ENCODE measurements at regions not wholly inside any gene's neighbourhood (a gene's known extent, or its start where the extent isn't known, plus 50 kb on each side); places are given as distances from the start of the nearest gene placed in this dataset.

DNA sequence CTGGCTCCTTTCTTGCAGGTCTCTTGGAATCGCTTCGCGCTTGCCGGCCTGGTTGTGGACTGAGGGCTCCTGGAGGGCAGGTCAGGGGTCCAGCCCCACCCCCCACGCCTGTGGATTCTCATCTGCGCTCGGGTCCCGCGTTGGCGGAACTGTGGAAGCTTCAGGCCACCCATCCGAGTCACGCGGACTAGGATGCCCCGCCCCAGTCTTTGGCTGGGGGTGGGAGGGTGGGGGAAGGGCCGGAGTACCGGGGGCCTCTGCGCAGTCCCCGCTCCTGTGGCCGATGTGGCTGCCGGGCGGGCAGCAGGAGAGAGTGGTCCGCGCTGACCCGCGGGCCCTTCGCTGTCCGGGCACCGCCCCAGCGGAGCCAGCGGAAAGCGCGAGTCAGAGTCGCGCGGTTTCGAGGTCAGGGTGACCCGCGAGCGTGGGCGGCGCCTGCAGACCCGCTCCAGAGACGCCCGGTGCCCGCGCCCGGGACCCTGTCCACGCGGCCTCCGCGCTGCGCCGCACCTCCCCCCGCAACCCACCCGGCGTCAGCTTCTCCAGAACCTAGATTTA is 114.2 kb downstream of the KLF13 start:
- no peaks in the 10 kb centered on the region for H3K4me1 ChIP-seq (ENCODE audit: control insufficient read depth, insufficient read depth, low read length)
- H3K36me3 ChIP-seq (ENCODE audit: control insufficient read depth, insufficient read depth, low read length), result no peaks in the 10 kb centered on the region
- H3K27ac ChIP-seq (ENCODE audit: insufficient read depth, low read depth, low read length, poor library complexity, severe bottlenecking), result no peak overlapping the region
- H3K27me3 ChIP-seq (ENCODE audit: control insufficient read depth, insufficient read depth, low read length, poor library complexity, severe bottlenecking), result peaks cover 27% of the 10 kb centered on the region
- WGBS, 2 experiments, result 7 to 8% methylated on average over 56 of the region's 56 CpGs
- H3K9me3 ChIP-seq (ENCODE audit: control insufficient read depth, low read length), result no peaks in the 10 kb centered on the region
- peak overlapping the region; percentile 43 for H3K4me3 ChIP-seq (ENCODE audit: insufficient read depth, low read depth, low read length)

DNA sequence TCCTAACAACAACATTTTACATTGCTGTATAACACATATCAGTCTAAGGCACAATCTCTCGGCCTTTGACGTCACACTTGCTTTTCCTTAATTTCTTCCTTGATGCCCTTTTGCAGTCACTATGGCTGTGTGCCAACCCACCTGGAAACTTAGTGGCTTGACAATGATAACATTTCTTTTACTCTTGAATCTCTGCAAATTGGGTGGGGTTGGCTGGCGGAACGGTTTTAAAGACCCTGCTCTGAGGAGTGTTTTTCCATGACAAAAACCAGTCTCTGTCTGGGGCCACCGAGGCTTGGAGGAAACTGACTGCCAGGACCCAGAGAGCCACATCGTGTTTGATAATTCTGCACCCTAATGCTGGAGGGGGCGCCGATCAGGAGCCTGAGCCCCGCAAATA is 115.6 kb downstream of the KLF13 start:
- 67 to 71% methylated on average over 9 of the region's 9 CpGs for WGBS, 2 experiments
- Histone ChIP-seq H3K4me3 (ENCODE audit: insufficient read depth, low read depth, low read length) (no peak overlapping the region), H3K36me3 (ENCODE audit: control insufficient read depth, insufficient read depth, low read length) (no peaks in the 10 kb centered on the region), H3K4me1 (ENCODE audit: control insufficient read depth, insufficient read depth, low read length) (no peaks in the 10 kb centered on the region), H3K27ac (ENCODE audit: insufficient read depth, low read depth, low read length, poor library complexity, severe bottlenecking) (no peak overlapping the region), H3K9me3 (ENCODE audit: control insufficient read depth, low read length) (no peaks in the 10 kb centered on the region), H3K27me3 (ENCODE audit: control insufficient read depth, insufficient read depth, low read length, poor library complexity, severe bottlenecking) (peaks cover 27% of the 10 kb centered on the region)

DNA sequence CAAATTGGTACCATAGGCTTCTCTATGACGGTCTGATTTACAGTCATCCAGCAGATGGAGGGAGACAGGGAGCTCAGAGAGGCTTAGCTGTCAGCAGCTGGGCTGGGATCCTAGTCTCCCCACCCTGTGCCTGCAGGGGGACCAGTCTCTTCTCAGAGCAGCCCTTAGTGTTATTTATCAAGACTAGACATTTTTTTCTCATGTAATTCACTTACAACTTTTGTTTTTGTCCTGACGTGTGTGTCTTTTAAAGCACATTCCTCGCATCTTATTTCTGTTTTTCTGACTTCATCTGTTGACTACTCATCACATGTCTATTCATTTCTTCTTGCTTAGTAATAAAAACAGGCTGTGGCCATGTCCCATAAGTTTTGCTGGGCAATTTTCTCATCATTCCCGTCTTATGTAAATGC is 116.1 kb downstream of the KLF13 start:
- no peak overlapping the region for H3K27ac ChIP-seq (ENCODE audit: insufficient read depth, low read depth, low read length, poor library complexity, severe bottlenecking)
- H3K9me3 ChIP-seq (ENCODE audit: control insufficient read depth, low read length), result no peaks in the 10 kb centered on the region
- H3K27me3 ChIP-seq (ENCODE audit: control insufficient read depth, insufficient read depth, low read length, poor library complexity, severe bottlenecking), result peaks cover 27% of the 10 kb centered on the region
- 66 to 71% methylated on average over 4 of the region's 4 CpGs for WGBS, 2 experiments
- no peaks in the 10 kb centered on the region for H3K36me3 ChIP-seq (ENCODE audit: control insufficient read depth, insufficient read depth, low read length)
- H3K4me3 ChIP-seq (ENCODE audit: insufficient read depth, low read depth, low read length), result no peak overlapping the region
- no peaks in the 10 kb centered on the region for H3K4me1 ChIP-seq (ENCODE audit: control insufficient read depth, insufficient read depth, low read length)

DNA sequence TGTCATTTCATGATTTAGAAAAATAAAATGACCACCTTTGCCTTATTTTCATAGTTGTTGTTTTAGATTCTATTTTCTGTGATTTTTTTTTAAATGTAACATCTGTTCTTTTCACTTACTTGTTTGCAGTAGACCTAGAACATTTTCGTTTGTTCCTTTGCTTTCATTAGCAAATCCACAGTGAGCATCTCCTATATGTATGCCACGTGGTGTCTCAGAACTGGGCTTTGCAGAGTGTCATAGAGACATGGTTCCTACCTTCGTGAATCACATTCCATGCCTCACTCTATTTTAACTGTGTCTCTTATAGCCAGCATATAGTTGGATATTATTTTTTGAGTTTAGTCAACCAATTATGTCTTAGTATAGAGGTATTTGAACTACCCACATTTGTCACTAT is 118.2 kb downstream of the KLF13 start:
- peaks cover 27% of the 10 kb centered on the region for H3K27me3 ChIP-seq (ENCODE audit: control insufficient read depth, insufficient read depth, low read length, poor library complexity, severe bottlenecking)
- WGBS, 2 experiments, result 83 to 87% methylated on average over 2 to 3 of the region's 3 CpGs

DNA sequence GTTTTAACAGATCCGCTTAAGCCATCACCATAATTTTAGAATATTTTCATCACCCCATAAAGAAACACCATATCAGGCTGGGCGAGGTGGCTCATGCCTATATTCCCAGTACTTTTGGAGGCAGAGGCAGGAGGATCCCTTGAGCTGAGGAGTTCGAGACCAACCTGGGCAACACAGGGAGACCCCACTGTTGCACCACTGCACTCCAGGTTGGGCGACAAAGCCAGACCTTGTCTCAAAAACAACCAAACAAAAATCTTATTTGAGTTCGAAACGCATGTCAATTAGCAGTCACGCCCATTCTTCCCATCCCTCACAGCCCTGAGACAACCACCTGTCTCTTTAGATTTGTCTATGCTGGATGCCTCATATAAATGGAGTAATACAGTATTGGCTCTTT is 119.9 kb downstream of the KLF13 start:
- peaks cover 12% of the 10 kb centered on the region for H3K27me3 ChIP-seq (ENCODE audit: control insufficient read depth, insufficient read depth, low read length, poor library complexity, severe bottlenecking)
- H3K27ac ChIP-seq (ENCODE audit: insufficient read depth, low read depth, low read length, poor library complexity, severe bottlenecking), result no peak overlapping the region
- H3K36me3 ChIP-seq (ENCODE audit: control insufficient read depth, insufficient read depth, low read length), result no peaks in the 10 kb centered on the region
- WGBS, 2 experiments, result 92 to 93% methylated on average over 7 of the region's 7 CpGs
- no peaks in the 10 kb centered on the region for H3K9me3 ChIP-seq (ENCODE audit: control insufficient read depth, low read length)
- no peaks in the 10 kb centered on the region for H3K4me1 ChIP-seq (ENCODE audit: control insufficient read depth, insufficient read depth, low read length)
- no peak overlapping the region for H3K4me3 ChIP-seq (ENCODE audit: insufficient read depth, low read depth, low read length)

More for the DNA sequence above, 118.2 kb downstream of the KLF13 start:
- Histone ChIP-seq H3K9me3 (ENCODE audit: control insufficient read depth, low read length) (no peaks in the 10 kb centered on the region), H3K4me1 (ENCODE audit: control insufficient read depth, insufficient read depth, low read length) (no peaks in the 10 kb centered on the region), H3K4me3 (ENCODE audit: insufficient read depth, low read depth, low read length) (no peak overlapping the region), H3K36me3 (ENCODE audit: control insufficient read depth, insufficient read depth, low read length) (no peaks in the 10 kb centered on the region), H3K27ac (ENCODE audit: insufficient read depth, low read depth, low read length, poor library complexity, severe bottlenecking) (no peak overlapping the region)

DNA sequence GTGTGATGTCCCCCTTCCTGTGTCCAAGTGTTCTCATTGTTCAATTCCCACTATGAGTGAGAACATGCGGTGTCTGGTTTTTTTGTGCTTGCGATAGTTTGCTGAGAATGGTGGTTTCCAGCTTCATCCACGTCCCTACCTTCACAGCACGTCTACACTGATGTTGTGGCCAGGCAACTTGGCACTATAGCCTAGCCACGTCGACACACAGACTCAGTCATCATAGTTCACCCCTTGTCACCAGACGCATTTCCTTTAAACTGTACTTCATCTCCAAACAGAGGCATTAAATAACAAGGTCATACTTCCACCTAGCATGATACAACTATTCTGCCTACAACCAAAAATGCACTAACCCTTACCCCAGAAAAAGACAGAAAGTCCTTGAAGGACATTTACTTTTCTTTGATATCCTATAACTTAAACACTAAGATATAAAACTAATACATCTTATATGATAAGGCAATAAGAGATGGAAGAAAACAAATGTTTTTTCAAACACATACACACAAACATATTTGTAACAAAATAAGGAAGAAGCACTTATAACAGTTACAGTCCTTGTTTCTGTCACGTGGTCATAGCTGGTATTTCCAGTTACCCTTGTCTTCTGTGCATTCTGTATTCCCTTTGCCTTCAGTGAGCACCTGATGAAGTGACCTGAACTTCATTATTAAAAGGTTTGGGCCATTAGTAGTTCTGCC is 121.4 kb downstream of the KLF13 start:
- no peaks in the 10 kb centered on the region for H3K36me3 ChIP-seq (ENCODE audit: control insufficient read depth, insufficient read depth, low read length)
- H3K27ac ChIP-seq (ENCODE audit: insufficient read depth, low read depth, low read length, poor library complexity, severe bottlenecking), result no peak overlapping the region
- no peaks in the 10 kb centered on the region for H3K27me3 ChIP-seq (ENCODE audit: control insufficient read depth, insufficient read depth, low read length, poor library complexity, severe bottlenecking)
- H3K4me3 ChIP-seq (ENCODE audit: insufficient read depth, low read depth, low read length), result no peak overlapping the region
- H3K4me1 ChIP-seq (ENCODE audit: control insufficient read depth, insufficient read depth, low read length), result no peaks in the 10 kb centered on the region
- 93 to 94% methylated on average over 8 of the region's 8 CpGs for WGBS, 2 experiments
- H3K9me3 ChIP-seq (ENCODE audit: control insufficient read depth, low read length), result no peaks in the 10 kb centered on the region

DNA sequence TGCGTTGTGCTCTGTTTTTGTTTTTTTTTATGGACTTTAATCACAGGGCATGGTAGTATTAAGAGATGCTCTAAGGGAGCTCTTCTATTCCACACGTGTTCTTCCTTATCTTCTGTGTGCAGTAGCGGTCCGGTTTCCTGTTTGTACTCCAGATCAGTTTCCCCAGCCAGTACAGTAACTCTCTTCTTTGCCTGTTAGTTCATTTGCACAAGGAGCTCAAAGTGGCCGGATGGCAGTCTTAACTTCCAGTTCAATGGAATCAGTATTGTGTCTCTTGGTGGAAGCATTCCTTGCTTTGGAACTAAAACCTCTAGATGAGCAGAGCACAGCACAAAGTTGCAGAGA is 122.0 kb downstream of the KLF13 start:
- Histone ChIP-seq H3K36me3 (ENCODE audit: control insufficient read depth, insufficient read depth, low read length) (no peaks in the 10 kb centered on the region), H3K4me3 (ENCODE audit: insufficient read depth, low read depth, low read length) (no peak overlapping the region), H3K4me1 (ENCODE audit: control insufficient read depth, insufficient read depth, low read length) (no peaks in the 10 kb centered on the region), H3K27ac (ENCODE audit: insufficient read depth, low read depth, low read length, poor library complexity, severe bottlenecking) (no peak overlapping the region), H3K9me3 (ENCODE audit: control insufficient read depth, low read length) (no peaks in the 10 kb centered on the region), H3K27me3 (ENCODE audit: control insufficient read depth, insufficient read depth, low read length, poor library complexity, severe bottlenecking) (no peaks in the 10 kb centered on the region)
- 91 to 93% methylated on average over 5 of the region's 5 CpGs for WGBS, 2 experiments

DNA sequence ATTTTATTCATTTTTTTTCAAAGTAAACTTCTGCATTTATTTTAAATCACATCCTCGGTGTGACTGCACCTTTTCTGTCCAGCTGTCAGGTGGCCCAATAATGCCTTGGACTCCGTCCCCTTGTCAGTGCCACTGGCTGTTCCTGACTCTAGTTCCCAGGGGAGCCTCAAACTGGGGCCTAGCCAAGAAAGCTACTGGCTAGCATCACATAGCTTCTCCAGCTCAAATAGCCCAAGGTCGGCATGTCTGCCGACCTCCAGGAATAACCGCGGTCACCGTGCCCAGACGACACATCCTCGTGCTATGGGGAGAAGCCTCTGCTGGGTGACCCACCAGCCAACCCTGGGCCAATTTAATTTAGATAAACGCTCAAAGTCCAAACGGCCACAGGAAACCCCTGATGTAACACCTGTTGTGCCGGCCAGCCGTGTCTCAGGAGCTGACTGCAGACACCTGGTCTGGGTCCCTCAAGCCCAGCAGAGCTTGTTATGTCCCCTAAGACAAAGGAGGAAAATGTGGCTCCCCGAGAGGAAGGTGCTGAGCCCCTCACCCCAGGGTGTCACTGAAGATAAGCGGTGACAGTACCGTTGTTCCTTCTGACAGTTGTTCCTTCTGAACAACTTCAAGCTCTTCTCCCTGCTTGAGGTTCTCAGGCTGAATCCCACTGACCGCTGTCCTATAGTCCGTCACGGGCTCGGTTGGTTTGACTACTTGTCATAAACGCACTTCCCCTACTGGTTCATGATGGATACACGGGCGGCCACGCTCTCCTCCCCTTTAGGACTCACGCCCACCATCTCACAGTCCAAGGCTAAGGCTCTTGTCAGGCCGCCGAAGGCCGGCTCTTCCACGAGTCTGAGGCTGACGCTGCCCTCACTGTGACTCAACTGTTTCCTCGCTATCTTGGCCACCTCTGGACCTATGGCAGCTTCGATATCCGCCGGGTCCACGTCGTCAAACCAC is 126.2 kb downstream of the KLF13 start:
- Histone ChIP-seq H3K27me3 (ENCODE audit: control insufficient read depth, insufficient read depth, low read length, poor library complexity, severe bottlenecking) (no peaks in the 10 kb centered on the region), H3K27ac (ENCODE audit: insufficient read depth, low read depth, low read length, poor library complexity, severe bottlenecking) (no peak overlapping the region), H3K4me1 (ENCODE audit: control insufficient read depth, insufficient read depth, low read length) (no peaks in the 10 kb centered on the region), H3K36me3 (ENCODE audit: control insufficient read depth, insufficient read depth, low read length) (no peaks in the 10 kb centered on the region), H3K9me3 (ENCODE audit: control insufficient read depth, low read length) (no peaks in the 10 kb centered on the region), H3K4me3 (ENCODE audit: insufficient read depth, low read depth, low read length) (no peak overlapping the region)
- WGBS, 2 experiments, result 93 to 95% methylated on average over 36 of the region's 36 CpGs

DNA sequence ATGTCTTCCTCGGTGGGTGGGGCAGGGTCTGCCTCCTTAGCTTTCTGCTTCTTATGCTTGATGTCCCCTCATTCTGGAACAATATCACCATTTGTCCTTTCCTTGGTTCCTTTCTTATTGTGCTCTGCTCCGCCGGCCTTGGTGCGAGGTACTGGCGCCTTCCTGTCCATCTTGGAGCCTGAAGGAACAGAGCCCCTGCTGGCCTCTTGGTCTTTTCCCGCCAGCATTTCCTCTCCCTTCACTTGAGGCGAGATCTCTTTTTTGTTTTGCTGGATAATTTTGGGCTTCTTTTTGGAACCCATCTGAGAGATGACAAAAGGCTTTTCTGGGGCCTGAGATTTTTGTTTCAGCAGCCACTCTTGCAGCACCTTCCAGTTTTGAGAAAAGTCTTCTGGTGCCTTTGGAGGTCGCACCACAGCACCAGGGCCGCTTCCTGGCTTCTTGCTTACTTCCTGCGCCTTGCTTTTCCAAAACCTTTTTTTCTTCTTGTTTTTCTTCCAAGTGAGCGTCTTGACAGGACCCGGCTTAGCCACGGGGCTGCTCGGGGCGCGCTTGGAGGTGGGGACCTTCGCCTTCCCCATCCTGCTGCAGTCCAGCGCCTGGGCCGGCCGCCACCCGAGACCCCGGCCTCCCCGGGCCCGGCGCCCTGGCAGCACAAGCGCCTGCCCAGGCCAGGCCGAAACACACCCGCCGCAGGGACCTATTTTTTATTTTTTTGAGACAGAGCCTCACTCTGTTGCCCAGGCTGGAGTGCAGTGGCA is 127.1 kb downstream of the KLF13 start:
- Histone ChIP-seq H3K9me3 (ENCODE audit: control insufficient read depth, low read length) (no peaks in the 10 kb centered on the region), H3K4me3 (ENCODE audit: insufficient read depth, low read depth, low read length) (no peak overlapping the region), H3K36me3 (ENCODE audit: control insufficient read depth, insufficient read depth, low read length) (no peaks in the 10 kb centered on the region), H3K4me1 (ENCODE audit: control insufficient read depth, insufficient read depth, low read length) (no peaks in the 10 kb centered on the region), H3K27ac (ENCODE audit: insufficient read depth, low read depth, low read length, poor library complexity, severe bottlenecking) (no peak overlapping the region), H3K27me3 (ENCODE audit: control insufficient read depth, insufficient read depth, low read length, poor library complexity, severe bottlenecking) (no peaks in the 10 kb centered on the region)
- 92 to 95% methylated on average over 28 to 29 of the region's 29 CpGs for WGBS, 2 experiments
